BE2C (cell line): ENCODE measurements at regions not wholly inside any gene's neighbourhood (a gene's known extent, or its start where the extent isn't known, plus 50 kb on each side); places are given as distances from the start of the nearest gene placed in this dataset.

Experiments
- DNase-seq: peaks from one replicate; pipeline ENCODE4 v3.0.0-alpha.2; 2020
- H3K27me3 ChIP-seq: fragments of 250-450 bp; sonication (Bioruptor Pico); 2 replicates; pipeline ENCODE4 v1.5.1; 2020; ENCODE audit warnings: mild to moderate bottlenecking
- H3K36me3 ChIP-seq: fragments of 250-450 bp; sonication (Bioruptor Pico); 2 replicates; pipeline ENCODE4 v1.5.1; 2020; ENCODE audit warnings: mild to moderate bottlenecking
- H3K4me1 ChIP-seq: fragments of 250-450 bp; sonication (Bioruptor Pico); 2 replicates; pipeline ENCODE4 v1.5.1; 2020
- H3K4me3 ChIP-seq: 2 replicates; pipeline ENCODE4 v1.5.1; 2011; ENCODE audit warnings: low read depth, low read length
- H3K9me3 ChIP-seq: fragments of 250-450 bp; sonication (Bioruptor Pico); 2 replicates; pipeline ENCODE4 v1.5.1; 2020
- CTCF ChIP-seq: IDR thresholded peaks from 2 replicates; pipeline ENCODE4 v1.5.1; 2012; ENCODE audit warnings: mild to moderate bottlenecking, low read depth, low read length

GRCh38 chr1:219759095-219759494, 146.2 kb upstream of the ZC3H11B start:
- Histone ChIP-seq H3K4me3 (no peak overlapping the region), H3K27me3 (no peaks in the 10 kb centered on the region), H3K36me3 (no peaks in the 10 kb centered on the region), H3K4me1 (peaks cover 15% of the 10 kb centered on the region), H3K9me3 (no peaks in the 10 kb centered on the region)
- TF ChIP-seq CTCF: no peak
- no peak for DNase-seq

- DNase-seq: peak; percentile 77
These were observed 145.0 kb upstream of the ZC3H11B start for GRCh38 chr1:219757890-219758289.

GRCh38 chr1:219755234-219755633, 142.3 kb upstream of the ZC3H11B start:
- no peak for TF ChIP-seq CTCF
- H3K4me3 ChIP-seq: no peak overlapping the region
- no peaks in the 10 kb centered on the region for H3K36me3 ChIP-seq
- H3K9me3 ChIP-seq: no peaks in the 10 kb centered on the region
- H3K27me3 ChIP-seq: no peaks in the 10 kb centered on the region
- H3K4me1 ChIP-seq: peaks cover 15% of the 10 kb centered on the region
- no peak for DNase-seq

More at GRCh38 chr1:219757890-219758289, 145.0 kb upstream of the ZC3H11B start:
- H3K9me3 ChIP-seq: no peaks in the 10 kb centered on the region
- no peaks in the 10 kb centered on the region for H3K27me3 ChIP-seq
- no peak overlapping the region for H3K4me3 ChIP-seq
- no peaks in the 10 kb centered on the region for H3K36me3 ChIP-seq
- no peak for TF ChIP-seq CTCF
- peaks cover 15% of the 10 kb centered on the region for H3K4me1 ChIP-seq

- H3K27me3 ChIP-seq: no peaks in the 10 kb centered on the region
- no peak for DNase-seq
- no peaks in the 10 kb centered on the region for H3K36me3 ChIP-seq
- TF ChIP-seq CTCF: no peak
- H3K4me3 ChIP-seq: no peak overlapping the region
- H3K4me1 ChIP-seq: peaks cover 15% of the 10 kb centered on the region
- no peaks in the 10 kb centered on the region for H3K9me3 ChIP-seq
These were observed 141.9 kb upstream of the ZC3H11B start for GRCh38 chr1:219754767-219755166.

- no peaks in the 10 kb centered on the region for H3K36me3 ChIP-seq
- no peaks in the 10 kb centered on the region for H3K9me3 ChIP-seq
- H3K27me3 ChIP-seq: no peaks in the 10 kb centered on the region
- no peak for DNase-seq
- peaks cover 15% of the 10 kb centered on the region for H3K4me1 ChIP-seq
- TF ChIP-seq CTCF: no peak
- H3K4me3 ChIP-seq: no peak overlapping the region
These were observed 141.0 kb upstream of the ZC3H11B start for GRCh38 chr1:219753914-219754313.

GRCh38 chr1:219752645-219753044, 139.7 kb upstream of the ZC3H11B start:
- H3K27me3 ChIP-seq: no peaks in the 10 kb centered on the region
- H3K9me3 ChIP-seq: no peaks in the 10 kb centered on the region
- no peak overlapping the region for H3K4me3 ChIP-seq
- H3K36me3 ChIP-seq: no peaks in the 10 kb centered on the region
- TF ChIP-seq CTCF: no peak
- H3K4me1 ChIP-seq: peaks cover 11% of the 10 kb centered on the region
- DNase-seq: no peak
